ENCODE measurements at regions not wholly inside any gene's neighbourhood (a gene's known extent, or its start where the extent isn't known, plus 50 kb on each side); places are given as distances from the start of the nearest gene placed in this dataset.

DNA sequence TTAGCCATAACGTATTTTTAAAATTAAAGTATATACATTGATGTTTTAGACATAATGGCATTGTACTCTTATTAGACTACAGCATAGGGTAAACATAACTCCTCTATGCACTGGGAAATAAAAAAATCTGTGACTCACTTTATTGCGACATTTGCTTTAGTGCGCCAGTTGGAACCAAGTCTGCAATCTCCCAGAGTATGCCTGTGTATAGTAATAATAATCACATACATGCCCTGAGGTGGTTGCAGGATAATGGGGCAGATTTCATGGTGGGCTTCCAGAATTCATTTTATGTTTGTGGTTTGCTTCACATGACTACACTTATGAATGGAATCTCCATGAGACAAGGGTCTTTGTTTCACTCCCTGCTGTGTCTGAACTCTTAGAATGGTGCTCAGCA is 66.9 kb upstream of the N4BP1 start:
- TF ChIP-seq, protein P1, sequence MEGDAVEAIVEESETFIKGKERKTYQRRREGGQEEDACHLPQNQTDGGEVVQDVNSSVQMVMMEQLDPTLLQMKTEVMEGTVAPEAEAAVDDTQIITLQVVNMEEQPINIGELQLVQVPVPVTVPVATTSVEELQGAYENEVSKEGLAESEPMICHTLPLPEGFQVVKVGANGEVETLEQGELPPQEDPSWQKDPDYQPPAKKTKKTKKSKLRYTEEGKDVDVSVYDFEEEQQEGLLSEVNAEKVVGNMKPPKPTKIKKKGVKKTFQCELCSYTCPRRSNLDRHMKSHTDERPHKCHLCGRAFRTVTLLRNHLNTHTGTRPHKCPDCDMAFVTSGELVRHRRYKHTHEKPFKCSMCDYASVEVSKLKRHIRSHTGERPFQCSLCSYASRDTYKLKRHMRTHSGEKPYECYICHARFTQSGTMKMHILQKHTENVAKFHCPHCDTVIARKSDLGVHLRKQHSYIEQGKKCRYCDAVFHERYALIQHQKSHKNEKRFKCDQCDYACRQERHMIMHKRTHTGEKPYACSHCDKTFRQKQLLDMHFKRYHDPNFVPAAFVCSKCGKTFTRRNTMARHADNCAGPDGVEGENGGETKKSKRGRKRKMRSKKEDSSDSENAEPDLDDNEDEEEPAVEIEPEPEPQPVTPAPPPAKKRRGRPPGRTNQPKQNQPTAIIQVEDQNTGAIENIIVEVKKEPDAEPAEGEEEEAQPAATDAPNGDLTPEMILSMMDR (IDR thresholded peaks at IDR 0.05) = no peak
- no peak for TF ChIP-seq POLR2AphosphoS5 (IDR thresholded peaks at IDR 0.05; ENCODE audit: low read depth, low read length)

Data from Panc1 (cell line).